ENCODE measurements at regions not wholly inside any gene's neighbourhood (a gene's known extent, or its start where the extent isn't known, plus 50 kb on each side); places are given as distances from the start of the nearest gene placed in this dataset.

- Histone ChIP-seq H3K27me3 (no peaks in the 10 kb centered on the region), H3K9me3 (no peaks in the 10 kb centered on the region), H3K4me1 (no peaks in the 10 kb centered on the region), H3K36me3 (no peaks in the 10 kb centered on the region), H3K4me3 (no peak overlapping the region), H3K27ac (no peak overlapping the region)
- no peak for ATAC-seq
- in situ Hi-C loops (cut with MboI; ENCODE audit: low sequenced_read_pairs in 4 of 4) (no loop called here), intact Hi-C loops (cut with DNase I; ENCODE audit: low total_unique reads) (no loop called here)
- no peak for TF ChIP-seq POLR2A (IDR thresholded peaks at IDR 0.05)
- TF ChIP-seq, protein P1, sequence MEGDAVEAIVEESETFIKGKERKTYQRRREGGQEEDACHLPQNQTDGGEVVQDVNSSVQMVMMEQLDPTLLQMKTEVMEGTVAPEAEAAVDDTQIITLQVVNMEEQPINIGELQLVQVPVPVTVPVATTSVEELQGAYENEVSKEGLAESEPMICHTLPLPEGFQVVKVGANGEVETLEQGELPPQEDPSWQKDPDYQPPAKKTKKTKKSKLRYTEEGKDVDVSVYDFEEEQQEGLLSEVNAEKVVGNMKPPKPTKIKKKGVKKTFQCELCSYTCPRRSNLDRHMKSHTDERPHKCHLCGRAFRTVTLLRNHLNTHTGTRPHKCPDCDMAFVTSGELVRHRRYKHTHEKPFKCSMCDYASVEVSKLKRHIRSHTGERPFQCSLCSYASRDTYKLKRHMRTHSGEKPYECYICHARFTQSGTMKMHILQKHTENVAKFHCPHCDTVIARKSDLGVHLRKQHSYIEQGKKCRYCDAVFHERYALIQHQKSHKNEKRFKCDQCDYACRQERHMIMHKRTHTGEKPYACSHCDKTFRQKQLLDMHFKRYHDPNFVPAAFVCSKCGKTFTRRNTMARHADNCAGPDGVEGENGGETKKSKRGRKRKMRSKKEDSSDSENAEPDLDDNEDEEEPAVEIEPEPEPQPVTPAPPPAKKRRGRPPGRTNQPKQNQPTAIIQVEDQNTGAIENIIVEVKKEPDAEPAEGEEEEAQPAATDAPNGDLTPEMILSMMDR (IDR thresholded peaks at IDR 0.05 in 4 of 5, conservative IDR thresholded peaks at IDR 0.05 in 1 of 5): no peak
- no peak for DNase-seq
Observed at GRCh38 chr14:22118899-22119477, 445.4 kb upstream of the OR4E1 start.

- no peak for TF ChIP-seq POLR2A (IDR thresholded peaks at IDR 0.05)
- TF ChIP-seq, protein P1 (IDR thresholded peaks at IDR 0.05 in 4 of 5, conservative IDR thresholded peaks at IDR 0.05 in 1 of 5): no peak
- in situ Hi-C loops (cut with MboI; ENCODE audit: low sequenced_read_pairs in 4 of 4): no loop called here
Observed at GRCh38 chr14:22113401-22113800, 439.8 kb upstream of the OR4E1 start.

GRCh38 chr14:22112004-22112403 is 438.4 kb upstream of the OR4E1 start:
- Histone ChIP-seq H3K36me3 (no peaks in the 10 kb centered on the region), H3K9me3 (no peaks in the 10 kb centered on the region), H3K27me3 (no peaks in the 10 kb centered on the region), H3K4me3 (no peak overlapping the region), H3K4me1 (no peaks in the 10 kb centered on the region), H3K27ac (no peak overlapping the region)
- no peak for ATAC-seq
- in situ Hi-C loops (cut with MboI; ENCODE audit: low sequenced_read_pairs in 4 of 4): no loop called here
- intact Hi-C loops (cut with DNase I; ENCODE audit: low total_unique reads): no loop called here
- TF ChIP-seq, protein P1 (IDR thresholded peaks at IDR 0.05 in 4 of 5, conservative IDR thresholded peaks at IDR 0.05 in 1 of 5): peak in 1 of 5 experiments; percentile 38
- no peak for TF ChIP-seq POLR2A (IDR thresholded peaks at IDR 0.05)
- DNase-seq: no peak

More at GRCh38 chr14:22113401-22113800, 439.8 kb upstream of the OR4E1 start:
- Histone ChIP-seq H3K4me3 (no peak overlapping the region), H3K27me3 (no peaks in the 10 kb centered on the region), H3K4me1 (no peaks in the 10 kb centered on the region), H3K27ac (no peak overlapping the region), H3K9me3 (no peaks in the 10 kb centered on the region), H3K36me3 (no peaks in the 10 kb centered on the region)
- DNase-seq (no peak), ATAC-seq (no peak)
- intact Hi-C loops (cut with DNase I; ENCODE audit: low total_unique reads): no loop called here

DNA sequence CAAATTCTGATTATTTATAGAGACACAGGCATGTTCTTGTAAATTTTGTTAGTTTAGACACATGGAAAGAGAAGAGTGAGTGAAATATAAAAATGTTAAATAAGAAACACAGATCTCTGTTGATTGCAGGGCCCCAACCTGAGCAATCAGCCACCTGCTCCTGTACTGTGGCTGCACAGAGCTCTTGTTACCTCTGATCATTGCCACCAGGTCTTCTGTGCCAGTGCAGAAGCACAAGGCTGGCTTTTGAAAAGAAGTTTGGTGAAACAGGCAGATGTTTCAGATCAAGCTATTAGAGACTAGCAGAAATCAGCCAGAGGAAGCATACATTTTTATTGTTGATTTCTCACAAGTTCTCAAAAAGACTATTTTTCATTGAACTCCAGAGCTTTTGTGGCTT is 434.1 kb upstream of the OR4E1 start:
- intact Hi-C loops (cut with DNase I; ENCODE audit: low total_unique reads) (no loop called here), in situ Hi-C loops (cut with MboI; ENCODE audit: low sequenced_read_pairs in 4 of 4) (no loop called here)
- no peaks in the 10 kb centered on the region for H3K36me3 ChIP-seq
- DNase-seq: no peak
- H3K9me3 ChIP-seq: no peaks in the 10 kb centered on the region
- no peak for ATAC-seq
- no peaks in the 10 kb centered on the region for H3K27me3 ChIP-seq
- H3K27ac ChIP-seq: no peak overlapping the region
- no peaks in the 10 kb centered on the region for H3K4me1 ChIP-seq
- TF ChIP-seq POLR2A (IDR thresholded peaks at IDR 0.05): no peak
- TF ChIP-seq, protein P1 (IDR thresholded peaks at IDR 0.05 in 4 of 5, conservative IDR thresholded peaks at IDR 0.05 in 1 of 5): no peak
- H3K4me3 ChIP-seq: no peak overlapping the region
